Myocyte (in vitro differentiated cells): ENCODE measurements at regions not wholly inside any gene's neighbourhood (a gene's known extent, or its start where the extent isn't known, plus 50 kb on each side); places are given as distances from the start of the nearest gene placed in this dataset.
"Not testable (repeated sequence)": the region's sequence is repeated elsewhere in the genome, so short reads cannot be mapped to it uniquely, and the experiment has no call there.

ENCODE experiments used
- DNase-seq: peaks from one replicate; pipeline ENCODE4 v3.0.0-alpha.2; 2012; ENCODE audit warnings: low read depth

GRCh38 chr12:27133022-27133590, 50.7 kb upstream of the C12orf71 start:
- DNase-seq, result peak; percentile 44

GRCh38 chr12:27140478-27140969, 58.1 kb upstream of the C12orf71 start:
- no peak for DNase-seq

DNA sequence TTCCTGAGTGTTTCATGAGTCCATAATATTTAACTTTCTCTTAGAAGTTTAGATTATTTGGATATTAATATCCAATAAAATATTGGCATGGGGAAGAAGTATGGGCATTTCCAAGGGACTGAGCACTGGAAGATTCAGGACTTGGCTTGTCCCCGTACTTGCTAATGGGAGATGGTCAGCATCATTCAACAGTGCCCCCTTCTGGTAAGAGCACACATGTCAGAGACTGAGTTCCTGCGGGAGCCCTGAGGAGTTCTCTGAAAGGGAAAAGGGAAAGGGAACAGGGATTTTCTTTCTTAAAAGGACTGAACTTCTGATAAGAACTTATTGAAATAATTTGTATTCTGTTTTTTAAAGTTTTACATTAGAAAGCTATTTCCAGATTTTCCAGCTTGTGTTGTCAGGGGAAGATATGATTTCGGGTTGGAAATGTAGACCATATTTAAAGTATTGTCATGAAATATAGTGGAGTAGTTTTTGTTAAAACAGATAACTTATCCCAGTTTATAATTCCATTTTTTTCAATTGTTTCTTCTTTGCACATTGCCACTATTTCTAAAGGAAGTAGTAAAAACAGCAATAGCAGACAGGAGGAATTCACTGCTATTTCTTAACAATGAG, 59.8 kb upstream of the C12orf71 start:
- peak; percentile 83 for DNase-seq

- peak; percentile 9 for DNase-seq
Observed at GRCh38 chr12:27143256-27144069, 61.1 kb upstream of the C12orf71 start.

GRCh38 chr12:27145725-27146124, 63.3 kb upstream of the C12orf71 start:
- not testable (repeated sequence) for DNase-seq

- no peak for DNase-seq
Observed at GRCh38 chr12:27148373-27148772, 66.0 kb upstream of the C12orf71 start.

DNA sequence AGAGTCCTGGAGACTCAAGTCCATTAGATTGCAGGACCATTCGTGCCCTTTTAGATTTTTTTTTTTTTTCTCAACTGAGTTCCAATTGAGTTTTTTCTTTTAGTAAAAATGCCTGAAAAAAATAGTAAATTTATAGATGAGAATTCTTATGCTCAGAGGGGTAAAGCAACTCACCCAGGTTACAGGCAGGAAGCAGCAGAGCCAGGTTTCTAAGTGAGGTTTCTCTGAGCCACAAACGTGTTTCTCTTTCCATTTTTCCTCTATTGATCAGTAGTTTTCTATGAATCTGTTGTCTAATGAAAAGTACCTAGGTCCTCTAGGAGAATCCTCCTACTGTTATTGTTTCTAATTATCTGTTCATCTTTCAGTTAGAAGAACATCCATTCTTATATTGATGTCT, 66.4 kb upstream of the C12orf71 start:
- no peak for DNase-seq

DNA sequence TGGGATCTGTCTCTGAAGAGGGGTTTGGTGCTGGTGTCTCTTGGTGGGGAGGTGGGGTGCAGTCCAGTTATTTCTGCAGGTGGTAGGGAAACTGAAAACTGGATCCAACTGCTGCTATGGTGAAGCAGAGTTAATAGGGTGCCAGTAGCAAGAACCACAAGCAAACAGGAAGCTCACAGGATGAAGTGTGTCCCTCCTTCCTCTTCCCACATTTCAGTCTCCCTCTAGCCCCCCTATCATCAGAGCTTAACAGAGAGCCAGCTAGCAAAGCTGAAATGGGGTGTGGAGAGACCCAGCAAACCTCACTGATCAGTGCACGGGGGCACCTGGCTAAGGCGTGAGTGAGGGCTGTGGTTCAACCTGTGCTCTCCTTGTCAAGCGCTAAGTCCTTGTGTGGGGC, 69.1 kb upstream of the C12orf71 start:
- DNase-seq, result no peak

DNA sequence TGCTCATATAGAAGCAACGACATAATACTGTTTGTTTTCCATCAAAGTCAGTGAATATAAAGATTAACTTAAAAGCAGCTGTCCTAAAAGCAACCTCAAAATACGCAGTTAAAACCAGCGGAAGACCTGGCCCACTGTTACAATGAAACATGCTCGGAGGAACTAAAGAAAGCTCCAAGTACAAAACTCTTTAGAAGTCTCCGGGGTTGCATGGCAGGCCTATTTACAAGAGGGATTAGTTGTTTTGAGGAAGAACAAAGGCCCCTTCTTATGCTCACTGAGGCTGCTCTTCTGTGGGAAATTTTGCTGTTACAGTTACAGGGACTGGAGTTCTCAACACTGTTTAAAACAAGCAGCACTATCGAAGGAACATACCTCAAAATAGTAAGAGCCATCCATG, 75.9 kb upstream of the C12orf71 start:
- DNase-seq, result no peak

GRCh38 chr12:27161458-27162228, 79.3 kb upstream of the C12orf71 start:
- DNase-seq, result no peak

DNA sequence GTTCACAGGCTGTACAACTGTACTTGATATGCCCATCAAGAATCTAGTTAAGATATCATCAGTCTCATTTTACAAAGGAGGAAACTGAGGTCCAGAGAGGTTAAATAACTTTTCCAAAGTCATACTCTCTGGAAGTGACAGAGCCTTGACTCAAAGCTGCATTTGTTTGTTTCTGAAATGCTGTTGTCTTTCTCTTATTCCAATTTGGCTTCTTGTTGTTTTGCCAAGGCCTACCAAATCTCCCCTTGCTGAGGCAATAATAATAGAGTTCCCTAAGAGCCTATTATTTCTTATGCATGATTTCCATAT, 79.8 kb upstream of the C12orf71 start:
- no peak for DNase-seq

- DNase-seq, result peak; percentile 44
Observed at GRCh38 chr12:27163048-27163715, 80.8 kb upstream of the C12orf71 start.

- DNase-seq, result no peak
Observed at GRCh38 chr12:27163894-27164293, 80.2 kb upstream of the STK38L start.

DNA sequence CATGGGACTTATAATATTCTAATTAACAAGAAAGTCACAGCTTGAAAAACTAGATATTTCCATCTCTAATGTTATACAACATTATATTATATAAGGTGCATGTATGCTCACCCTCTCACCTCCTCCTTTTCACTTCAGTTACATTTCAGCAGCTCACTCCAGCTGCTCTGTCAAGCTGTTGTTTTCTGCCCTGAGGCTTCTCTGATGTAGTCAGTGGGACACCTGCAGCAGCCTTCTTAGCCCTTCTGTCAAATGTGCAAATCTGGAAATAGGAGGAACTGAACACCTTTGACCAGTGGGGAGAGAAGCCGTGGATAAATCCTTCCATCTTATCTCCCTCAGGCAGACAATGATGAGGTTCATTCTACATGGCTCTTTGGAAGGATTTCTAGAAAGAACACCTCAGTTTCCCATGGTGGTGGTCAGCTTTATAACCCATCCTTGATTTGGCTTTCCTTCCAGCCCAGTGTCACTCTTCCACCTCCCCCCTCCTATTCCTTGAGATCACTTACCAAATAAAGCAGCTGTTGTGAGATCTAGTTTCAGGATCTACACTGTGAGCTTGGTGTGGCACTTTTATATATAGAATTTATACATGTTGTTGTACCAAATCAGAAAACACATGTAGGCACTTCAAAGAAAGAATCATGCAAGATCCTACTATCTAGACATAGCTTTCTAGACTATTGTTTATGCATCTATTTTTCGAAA, 79.6 kb upstream of the STK38L start:
- peak; percentile 50 for DNase-seq

- DNase-seq, result not testable (repeated sequence)
Observed at GRCh38 chr12:27165958-27166357, 78.1 kb upstream of the STK38L start.

- DNase-seq, result not testable (repeated sequence)
Observed at GRCh38 chr12:27171494-27171893, 72.6 kb upstream of the STK38L start.

- no peak for DNase-seq
Observed at GRCh38 chr12:27176765-27177164, 67.3 kb upstream of the STK38L start.

- peak; percentile 9 for DNase-seq
Observed at GRCh38 chr12:27177706-27178105, 66.4 kb upstream of the STK38L start.

DNA sequence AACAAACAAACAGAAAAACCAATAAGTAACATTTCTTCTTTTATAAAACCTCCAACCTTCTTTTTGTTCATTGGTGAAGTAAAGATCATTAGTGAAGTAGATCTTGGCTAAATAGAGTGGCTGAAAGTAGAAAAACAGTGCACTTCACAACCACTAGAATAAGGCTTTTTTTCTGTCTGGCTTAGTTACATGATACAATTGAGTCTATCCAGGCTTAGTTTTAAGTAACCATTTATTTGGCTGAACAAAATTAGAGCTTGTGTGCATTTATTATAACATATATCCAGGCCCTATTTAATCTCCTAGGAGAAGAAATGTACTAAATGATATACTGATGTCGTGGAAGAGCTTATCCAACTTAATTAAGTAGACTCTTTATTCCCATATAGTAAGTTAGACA, 65.8 kb upstream of the STK38L start:
- no peak for DNase-seq

GRCh38 chr12:27178723-27179399, 65.2 kb upstream of the STK38L start:
- DNase-seq, result peak; percentile 37
